HL-60 (cell line): ENCODE measurements at regions not wholly inside any gene's neighbourhood (a gene's known extent, or its start where the extent isn't known, plus 50 kb on each side); places are given as distances from the start of the nearest gene placed in this dataset.

Source experiments
- DNase-seq, 2 experiments: peaks; one replicate each; pipeline ENCODE4 v3.0.0-alpha.2; 2010 to 2020; ENCODE audit warnings: low read depth in 1 of 2, low spot score in 1 of 2
- H3K27ac ChIP-seq: fragments of 250-450 bp; sonication (Bioruptor Pico); replicated peaks from 2 replicates; pipeline ENCODE4 v1.5.1; 2020; ENCODE audit warnings: mild to moderate bottlenecking, moderate library complexity
- H3K27me3 ChIP-seq: fragments of 250-450 bp; sonication (Bioruptor Pico); 2 replicates; pipeline ENCODE4 v1.5.1; 2021; ENCODE audit warnings: mild to moderate bottlenecking, moderate library complexity; ENCODE audit not compliant: insufficient read depth, poor library complexity, severe bottlenecking
- H3K4me3 ChIP-seq: replicated peaks from 2 replicates; pipeline ENCODE4 v1.5.1; 2011; ENCODE audit warnings: mild to moderate bottlenecking, control low read depth, low read length; ENCODE audit not compliant: insufficient read depth
- GABPA ChIP-seq: IDR thresholded peaks from 2 replicates; pipeline ENCODE4 v1.6.1; 2012; ENCODE audit warnings: low read depth
- POLR2AphosphoS5 ChIP-seq: IDR thresholded peaks from 2 replicates; pipeline ENCODE4 v1.6.1; 2012; ENCODE audit warnings: low read depth
- SPI1 ChIP-seq: IDR thresholded peaks from 2 replicates; pipeline ENCODE4 v1.6.1; 2012; ENCODE audit warnings: low read depth, mild to moderate bottlenecking, borderline replicate concordance
- TF ChIP-seq, protein P1 (sequence below): IDR thresholded peaks from one replicate; pipeline ENCODE4 v1.5.1; 2011; ENCODE audit warnings: low read length, control low read depth, inconsistent platforms; ENCODE audit not compliant: insufficient read depth
- TF ChIP-seq, protein P2 (sequence below): IDR thresholded peaks from 2 replicates; pipeline ENCODE4 v1.6.1; 2012; ENCODE audit warnings: low read depth; ENCODE audit not compliant: insufficient replicate concordance

DNA sequence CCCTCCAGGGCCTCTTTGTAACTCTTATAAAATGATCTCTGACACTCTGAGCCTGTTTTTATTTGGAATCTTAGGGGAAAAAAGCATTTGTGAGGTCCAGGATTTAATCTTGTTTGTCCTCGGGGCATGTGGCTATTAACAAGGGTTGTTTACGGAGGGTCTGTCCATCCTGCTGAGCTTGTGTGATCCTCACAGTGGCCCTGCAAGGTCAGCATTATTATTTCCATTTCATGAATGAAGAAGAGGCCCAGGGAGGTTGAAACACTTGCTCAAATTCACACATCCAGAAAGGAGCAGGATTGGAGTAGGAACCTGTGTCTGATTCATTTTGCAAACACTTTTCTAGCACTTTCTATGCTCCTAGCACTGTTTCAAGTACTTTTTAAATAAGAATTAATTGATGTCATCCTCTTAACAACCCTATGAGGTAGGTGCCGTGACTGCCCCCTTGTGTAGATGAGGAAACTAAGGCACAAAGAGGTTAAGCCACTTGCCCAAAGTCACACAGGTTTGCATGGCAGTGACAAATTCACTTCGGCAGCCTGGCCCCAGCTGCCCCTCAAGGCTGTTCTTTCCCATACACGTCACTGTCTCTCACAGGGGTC lies 178.9 kb downstream of the MIS18A start:
- TF ChIP-seq, protein P1, sequence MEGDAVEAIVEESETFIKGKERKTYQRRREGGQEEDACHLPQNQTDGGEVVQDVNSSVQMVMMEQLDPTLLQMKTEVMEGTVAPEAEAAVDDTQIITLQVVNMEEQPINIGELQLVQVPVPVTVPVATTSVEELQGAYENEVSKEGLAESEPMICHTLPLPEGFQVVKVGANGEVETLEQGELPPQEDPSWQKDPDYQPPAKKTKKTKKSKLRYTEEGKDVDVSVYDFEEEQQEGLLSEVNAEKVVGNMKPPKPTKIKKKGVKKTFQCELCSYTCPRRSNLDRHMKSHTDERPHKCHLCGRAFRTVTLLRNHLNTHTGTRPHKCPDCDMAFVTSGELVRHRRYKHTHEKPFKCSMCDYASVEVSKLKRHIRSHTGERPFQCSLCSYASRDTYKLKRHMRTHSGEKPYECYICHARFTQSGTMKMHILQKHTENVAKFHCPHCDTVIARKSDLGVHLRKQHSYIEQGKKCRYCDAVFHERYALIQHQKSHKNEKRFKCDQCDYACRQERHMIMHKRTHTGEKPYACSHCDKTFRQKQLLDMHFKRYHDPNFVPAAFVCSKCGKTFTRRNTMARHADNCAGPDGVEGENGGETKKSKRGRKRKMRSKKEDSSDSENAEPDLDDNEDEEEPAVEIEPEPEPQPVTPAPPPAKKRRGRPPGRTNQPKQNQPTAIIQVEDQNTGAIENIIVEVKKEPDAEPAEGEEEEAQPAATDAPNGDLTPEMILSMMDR: no peak
- TF ChIP-seq SPI1 (no peak), POLR2AphosphoS5 (no peak), GABPA (no peak)
- TF ChIP-seq, protein P2, sequence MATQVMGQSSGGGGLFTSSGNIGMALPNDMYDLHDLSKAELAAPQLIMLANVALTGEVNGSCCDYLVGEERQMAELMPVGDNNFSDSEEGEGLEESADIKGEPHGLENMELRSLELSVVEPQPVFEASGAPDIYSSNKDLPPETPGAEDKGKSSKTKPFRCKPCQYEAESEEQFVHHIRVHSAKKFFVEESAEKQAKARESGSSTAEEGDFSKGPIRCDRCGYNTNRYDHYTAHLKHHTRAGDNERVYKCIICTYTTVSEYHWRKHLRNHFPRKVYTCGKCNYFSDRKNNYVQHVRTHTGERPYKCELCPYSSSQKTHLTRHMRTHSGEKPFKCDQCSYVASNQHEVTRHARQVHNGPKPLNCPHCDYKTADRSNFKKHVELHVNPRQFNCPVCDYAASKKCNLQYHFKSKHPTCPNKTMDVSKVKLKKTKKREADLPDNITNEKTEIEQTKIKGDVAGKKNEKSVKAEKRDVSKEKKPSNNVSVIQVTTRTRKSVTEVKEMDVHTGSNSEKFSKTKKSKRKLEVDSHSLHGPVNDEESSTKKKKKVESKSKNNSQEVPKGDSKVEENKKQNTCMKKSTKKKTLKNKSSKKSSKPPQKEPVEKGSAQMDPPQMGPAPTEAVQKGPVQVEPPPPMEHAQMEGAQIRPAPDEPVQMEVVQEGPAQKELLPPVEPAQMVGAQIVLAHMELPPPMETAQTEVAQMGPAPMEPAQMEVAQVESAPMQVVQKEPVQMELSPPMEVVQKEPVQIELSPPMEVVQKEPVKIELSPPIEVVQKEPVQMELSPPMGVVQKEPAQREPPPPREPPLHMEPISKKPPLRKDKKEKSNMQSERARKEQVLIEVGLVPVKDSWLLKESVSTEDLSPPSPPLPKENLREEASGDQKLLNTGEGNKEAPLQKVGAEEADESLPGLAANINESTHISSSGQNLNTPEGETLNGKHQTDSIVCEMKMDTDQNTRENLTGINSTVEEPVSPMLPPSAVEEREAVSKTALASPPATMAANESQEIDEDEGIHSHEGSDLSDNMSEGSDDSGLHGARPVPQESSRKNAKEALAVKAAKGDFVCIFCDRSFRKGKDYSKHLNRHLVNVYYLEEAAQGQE: no peak
- no peak overlapping the region for H3K4me3 ChIP-seq
- H3K27ac ChIP-seq: no peak overlapping the region
- DNase-seq: no peak
- no peaks in the 10 kb centered on the region for H3K27me3 ChIP-seq

DNA sequence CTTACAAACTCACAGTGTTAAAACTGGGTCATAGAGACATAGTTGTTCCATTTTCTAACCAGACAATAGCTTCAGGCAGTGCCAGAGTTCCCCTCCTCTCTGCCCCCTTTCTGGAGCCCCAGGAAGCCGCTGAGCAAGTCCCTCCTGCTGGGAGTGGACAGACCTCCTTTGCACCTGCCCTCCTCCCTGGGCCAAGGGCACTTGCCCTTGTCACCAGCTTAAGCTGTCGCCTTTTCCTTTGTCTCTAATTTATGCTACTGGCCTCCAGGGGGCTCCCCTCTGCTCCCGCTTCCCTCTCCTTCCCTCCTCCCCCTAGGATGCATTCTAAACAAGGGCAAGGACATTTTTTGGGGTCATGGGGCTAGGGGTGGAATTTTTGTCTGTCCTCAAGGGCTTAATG lies 182.4 kb downstream of the MIS18A start:
- no peaks in the 10 kb centered on the region for H3K27me3 ChIP-seq
- TF ChIP-seq POLR2AphosphoS5 (no peak), SPI1 (no peak), GABPA (no peak)
- TF ChIP-seq, protein P2: no peak
- TF ChIP-seq, protein P1: peak; percentile 32
- H3K27ac ChIP-seq: no peak overlapping the region
- no peak overlapping the region for H3K4me3 ChIP-seq
- DNase-seq: peak in 1 of 2 experiments; percentile 18

DNA sequence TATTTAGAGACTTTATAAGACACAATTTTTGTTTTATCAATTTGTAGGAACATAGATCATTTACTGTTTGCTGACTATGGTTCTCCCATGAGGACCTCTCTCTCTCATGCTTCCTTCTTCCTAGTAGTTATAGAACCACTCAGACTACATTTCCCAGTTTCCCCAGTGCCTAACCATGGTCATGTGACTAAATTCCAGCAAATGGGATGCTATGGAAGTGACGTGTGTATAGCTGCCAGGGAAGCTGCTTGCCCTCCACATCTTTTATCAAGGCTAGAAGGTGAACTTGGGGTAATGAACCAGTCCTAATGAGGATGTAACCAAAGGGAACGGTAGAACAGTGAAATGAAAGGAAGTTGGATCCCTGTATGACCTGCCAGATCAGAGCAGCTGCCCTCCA lies 184.0 kb downstream of the MIS18A start:
- no peak for DNase-seq
- Histone ChIP-seq H3K4me3 (no peak overlapping the region), H3K27me3 (no peaks in the 10 kb centered on the region), H3K27ac (no peak overlapping the region)
- TF ChIP-seq GABPA (no peak), POLR2AphosphoS5 (no peak), SPI1 (no peak)
- TF ChIP-seq, protein P2: no peak
- TF ChIP-seq, protein P1: no peak
